IMR-90 (cell line): ENCODE measurements at regions not wholly inside any gene's neighbourhood (a gene's known extent, or its start where the extent isn't known, plus 50 kb on each side); places are given as distances from the start of the nearest gene placed in this dataset.

ENCODE experiments used
- ATAC-seq: fragments of 200-7000 bp; cut with Tn5 transposase; 2 replicates; pipeline ENCODE4 v1.9.1; 2020; ENCODE audit warnings: low read depth, mild to moderate bottlenecking, moderate library complexity
- BruUV-seq: library from RNA; stranded (reverse); fragments of 400-500 nt; replicated peaks from 2 replicates; lab custom pipeline; 2021; lab: Mats Ljungman, UMichigan
- CTCF ChIA-PET: fragments of 300-600 bp; formaldehyde crosslinking; extraction: SDS; loops from one replicate; lab custom pipeline; 2021; ENCODE audit warnings: antibody characterized with exemption; lab: Yijun Ruan, JAX
- POLR2A ChIA-PET: fragments of 300-600 bp; sonication (Branson Sonifier 250); formaldehyde crosslinking; loops from one replicate; lab custom pipeline; 2022; ENCODE audit warnings: antibody characterized with exemption; ENCODE audit not compliant: unreplicated experiment; lab: Charles Lee
- DNase-seq: peaks from one replicate; pipeline ENCODE4 v3.0.0; 2013
- H2AFZ ChIP-seq: replicated peaks from 2 replicates; pipeline ENCODE3; 2013; ENCODE audit warnings: low read length, mild to moderate bottlenecking; ENCODE audit not compliant: poor library complexity
- H2AK5ac ChIP-seq: 2 replicates; pipeline ENCODE4 v1.6.1; 2013; ENCODE audit warnings: low read depth, low read length, inconsistent platforms
- H2AK9ac ChIP-seq: replicated peaks from 2 replicates; pipeline ENCODE3; 2013; ENCODE audit warnings: mild to moderate bottlenecking, low read depth, low read length, moderate library complexity; ENCODE audit not compliant: poor library complexity
- H2BK120ac ChIP-seq: 2 replicates; pipeline ENCODE4 v1.6.1; 2013; ENCODE audit warnings: low read depth, low read length, inconsistent platforms
- H2BK15ac ChIP-seq: 3 replicates; pipeline ENCODE4 v1.6.1; 2013; ENCODE audit warnings: low read depth, low read length, inconsistent platforms
- H2BK20ac ChIP-seq: 2 replicates; pipeline ENCODE4 v1.6.1; 2013; ENCODE audit warnings: low read depth, mild to moderate bottlenecking, inconsistent platforms, low read length, moderate library complexity
- H2BK5ac ChIP-seq: 2 replicates; pipeline ENCODE4 v1.6.1; 2013; ENCODE audit warnings: mild to moderate bottlenecking, low read depth, low read length, inconsistent platforms; ENCODE audit not compliant: poor library complexity, severe bottlenecking
- H3K14ac ChIP-seq: replicated peaks from 2 replicates; pipeline ENCODE4 v1.6.1; 2013; ENCODE audit warnings: low read depth, low read length, inconsistent platforms
- H3K18ac ChIP-seq: 2 replicates; pipeline ENCODE4 v1.6.1; 2013; ENCODE audit warnings: low read depth, low read length, control low read depth
- H3K23ac ChIP-seq: 2 replicates; pipeline ENCODE4 v1.6.1; 2013; ENCODE audit warnings: low read depth, low read length, inconsistent platforms
- H3K27ac ChIP-seq: 2 replicates; pipeline ENCODE4 v1.5.1; 2013; ENCODE audit warnings: mild to moderate bottlenecking, control low read depth, low read length; ENCODE audit not compliant: insufficient read depth
- H3K27me3 ChIP-seq: 2 replicates; pipeline ENCODE4 v1.6.1; 2013; ENCODE audit warnings: low read length; ENCODE audit not compliant: control insufficient read depth, insufficient read depth
- H3K36me3 ChIP-seq: 2 replicates; pipeline ENCODE4 v1.6.1; 2013; ENCODE audit warnings: low read length, mixed read lengths; ENCODE audit not compliant: control insufficient read depth, insufficient read depth
- H3K4ac ChIP-seq: 2 replicates; pipeline ENCODE4 v1.6.1; 2013; ENCODE audit warnings: low read depth, low read length, inconsistent platforms
- H3K4me1 ChIP-seq: 2 replicates; pipeline ENCODE4 v1.6.1; 2013; ENCODE audit warnings: low read length, mixed read lengths; ENCODE audit not compliant: control insufficient read depth, insufficient read depth
- H3K4me2 ChIP-seq: 2 replicates; pipeline ENCODE4 v1.6.1; 2013; ENCODE audit warnings: low read depth, mild to moderate bottlenecking, control low read depth, low read length, moderate library complexity
- H3K4me3 ChIP-seq: 2 replicates; pipeline ENCODE4 v1.5.1; 2013; ENCODE audit warnings: low read depth, mild to moderate bottlenecking, control low read depth, low read length, moderate library complexity; ENCODE audit not compliant: insufficient read depth
- H3K56ac ChIP-seq: 2 replicates; pipeline ENCODE4 v1.6.1; 2013; ENCODE audit warnings: low read length, inconsistent platforms; ENCODE audit not compliant: insufficient read depth; ENCODE audit errors: extremely low read depth
- H3K79me1 ChIP-seq, 2 experiments: 2 replicates each; pipeline ENCODE4 v1.6.1; 2013; ENCODE audit warnings: low read length in 2 of 2, inconsistent platforms in 1 of 2, low read depth in 1 of 2
- H3K9ac ChIP-seq: 2 replicates; pipeline ENCODE4 v1.6.1; 2013; ENCODE audit warnings: low read depth, low read length, control low read depth
- H3K9me1 ChIP-seq: 2 replicates; pipeline ENCODE4 v1.6.1; 2013; ENCODE audit warnings: low read length, inconsistent platforms; ENCODE audit not compliant: insufficient read depth
- H3K9me3 ChIP-seq: 2 replicates; pipeline ENCODE4 v1.6.1; 2013; ENCODE audit warnings: low read length; ENCODE audit not compliant: control insufficient read depth, insufficient read depth
- H4K20me1 ChIP-seq: 2 replicates; pipeline ENCODE4 v1.6.1; 2013; ENCODE audit warnings: low read length, inconsistent platforms; ENCODE audit not compliant: insufficient read depth
- H4K5ac ChIP-seq: 2 replicates; pipeline ENCODE4 v1.6.1; 2013; ENCODE audit warnings: mild to moderate bottlenecking, low read depth, low read length, control low read depth
- H4K8ac ChIP-seq, 2 experiments: 2 replicates each; pipeline ENCODE4 v1.6.1; 2013; ENCODE audit warnings: low read depth in 2 of 2, low read length in 2 of 2, control low read depth in 1 of 2, inconsistent platforms in 1 of 2
- H4K91ac ChIP-seq: 2 replicates; pipeline ENCODE4 v1.6.1; 2013; ENCODE audit warnings: low read depth, low read length, inconsistent platforms; ENCODE audit not compliant: insufficient read depth
- BHLHE40 ChIP-seq: fragments of 150-350 bp; IDR thresholded peaks from 2 replicates; pipeline ENCODE4 v1.6.1; 2016; ENCODE audit warnings: mild to moderate bottlenecking, low read depth, low read length
- CHD1 ChIP-seq: IDR thresholded peaks from 2 replicates; pipeline ENCODE4 v1.6.1; 2012; ENCODE audit warnings: low read depth, low read length, improper control_type of control experiment
- CTCF ChIP-seq: conservative IDR thresholded peaks from 2 replicates; pipeline ENCODE4 v1.5.1; 2012; ENCODE audit warnings: mild to moderate bottlenecking, low read depth, low read length, improper control_type of control experiment
- FOS ChIP-seq: fragments of 150-350 bp; IDR thresholded peaks from 2 replicates; pipeline ENCODE4 v1.6.1; 2016; ENCODE audit warnings: low read depth, low read length
- MAFK ChIP-seq: IDR thresholded peaks from 2 replicates; pipeline ENCODE4 v1.6.1; 2012; ENCODE audit warnings: low read depth, low read length, improper control_type of control experiment
- MAZ ChIP-seq: IDR thresholded peaks from 2 replicates; pipeline ENCODE4 v1.6.1; 2012; ENCODE audit warnings: low read depth, mild to moderate bottlenecking, low read length, improper control_type of control experiment, moderate library complexity, borderline replicate concordance
- NFE2L2 ChIP-seq: fragments of 150-350 bp; IDR thresholded peaks from 2 replicates; pipeline ENCODE4 v1.6.1; 2016; ENCODE audit warnings: low read depth, mild to moderate bottlenecking, low read length
- POLR2A ChIP-seq: IDR thresholded peaks from 2 replicates; pipeline ENCODE4 v1.6.1; 2012; ENCODE audit warnings: mild to moderate bottlenecking, low read depth, low read length
- RAD21 ChIP-seq: IDR thresholded peaks from 2 replicates; pipeline ENCODE4 v1.6.1; 2012; ENCODE audit warnings: low read length, improper control_type of control experiment
- RCOR1 ChIP-seq: IDR thresholded peaks from 2 replicates; pipeline ENCODE4 v1.6.1; 2012; ENCODE audit warnings: mild to moderate bottlenecking, low read length, improper control_type of control experiment; ENCODE audit not compliant: insufficient replicate concordance
- RFX5 ChIP-seq: IDR thresholded peaks from 2 replicates; pipeline ENCODE4 v1.8.0; 2012; ENCODE audit warnings: low read depth, mild to moderate bottlenecking, low read length, moderate library complexity
- USF2 ChIP-seq: fragments of 150-350 bp; IDR thresholded peaks from 2 replicates; pipeline ENCODE4 v1.6.1; 2017; ENCODE audit warnings: mild to moderate bottlenecking, antibody characterized with exemption, low read length, low read depth
- WGBS, 2 experiments: methylation state at CpG; one replicate each; pipeline versions ENCODE4 v1.1.5 to v1.1.7; 2013; ENCODE audit warnings: missing lambda C conversion rate in 2 of 2; ENCODE audit not compliant: insufficient read length in 1 of 2; ENCODE audit errors: extremely low coverage in 2 of 2; 5-methylcytosine and 5-hydroxymethylcytosine counted together
- dilution Hi-C: fragments of 300-500 bp; cut with HindIII; formaldehyde crosslinking; loops from one replicate; pipeline ENCODE4 v1.14.3; 2018; ENCODE audit warnings: low sequenced_read_pairs; ENCODE audit not compliant: unreplicated experiment
- in situ Hi-C: fragments of 300-500 bp; cut with MboI; formaldehyde crosslinking; loops from 3 replicates; pipeline ENCODE4 v1.14.3; 2019; ENCODE audit warnings: low sequenced_read_pairs, inconsistent platforms, mixed read lengths
- intact Hi-C: fragments of 100-400 bp; cut with micrococcal nuclease; formaldehyde crosslinking; loops from 2 replicates; pipeline ENCODE4 v1.10.0; 2022

- intact Hi-C loops: no loop called here
- no CpG with 5 or more reads among the region's 2 CpGs for WGBS, 2 experiments
Measured at GRCh38 chr18:1015777-1016176, 111.1 kb downstream of the ADCYAP1 start.

More at GRCh38 chr18:1015777-1016176, 111.1 kb downstream of the ADCYAP1 start:
- POLR2A ChIA-PET: no interaction called here
- no peak overlapping the region for H2BK15ac ChIP-seq
- H3K4me3 ChIP-seq: no peak overlapping the region
- no peak overlapping the region for H3K18ac ChIP-seq
- H4K5ac ChIP-seq: no peak overlapping the region
- H3K27me3 ChIP-seq: no peaks in the 10 kb centered on the region
- H3K9ac ChIP-seq: no peak overlapping the region
- BruUV-seq: no TSS peak
- H3K14ac ChIP-seq: no peak overlapping the region
- H4K8ac ChIP-seq: no peak overlapping the region
- no peaks in the 10 kb centered on the region for H3K36me3 ChIP-seq
- no peak overlapping the region for H2AK5ac ChIP-seq
- CTCF ChIA-PET: no interaction called here
- H3K27ac ChIP-seq: no peak overlapping the region
- no peaks in the 10 kb centered on the region for H3K4me1 ChIP-seq
- DNase-seq (no peak), ATAC-seq (no peak)
- no peaks in the 10 kb centered on the region for H4K20me1 ChIP-seq
- H2AFZ ChIP-seq: no peak overlapping the region
- no peak overlapping the region for H4K91ac ChIP-seq
- H2BK5ac ChIP-seq: no peak overlapping the region
- H2AK9ac ChIP-seq: no peak overlapping the region
- no peak overlapping the region for H3K4me2 ChIP-seq
- no peaks in the 10 kb centered on the region for H3K9me1 ChIP-seq
- in situ Hi-C loops (no loop called here), dilution Hi-C loops (no loop called here)
- no peak for TF ChIP-seq USF2
- TF ChIP-seq MAZ: no peak
- no peak for TF ChIP-seq BHLHE40
- no peak for TF ChIP-seq CHD1
- no peak for TF ChIP-seq RFX5
- no peak for TF ChIP-seq NFE2L2
- no peak for TF ChIP-seq MAFK
- no peak for TF ChIP-seq POLR2A
- TF ChIP-seq RAD21: no peak
- TF ChIP-seq CTCF: no peak
- TF ChIP-seq FOS: no peak
- TF ChIP-seq RCOR1: no peak
- peaks cover 12% of the 10 kb centered on the region for H3K9me3 ChIP-seq
- no peak overlapping the region for H3K23ac ChIP-seq
- H3K4ac ChIP-seq: no peak overlapping the region
- H3K79me1 ChIP-seq: no peaks in the 10 kb centered on the region
- H3K56ac ChIP-seq: no peak overlapping the region
- H2BK20ac ChIP-seq: no peak overlapping the region
- H2BK120ac ChIP-seq: no peak overlapping the region
